ENCODE measurements at regions not wholly inside any gene's neighbourhood (a gene's known extent, or its start where the extent isn't known, plus 50 kb on each side); places are given as distances from the start of the nearest gene placed in this dataset.
"Not testable (repeated sequence)": the region's sequence is repeated elsewhere in the genome, so short reads cannot be mapped to it uniquely, and the experiment has no call there.

- peak; percentile 41 for DNase-seq (ENCODE audit: low spot score)
Measured at GRCh38 chr1:192477630-192478029, 97.9 kb upstream of the RGS1 start.

GRCh38 chr1:192485692-192486436, 89.7 kb upstream of the RGS1 start:
- no peak for DNase-seq (ENCODE audit: low spot score)

GRCh38 chr1:192488058-192488457, 87.5 kb upstream of the RGS1 start:
- peak; percentile 5 for DNase-seq (ENCODE audit: low spot score)

- no peak for DNase-seq (ENCODE audit: low spot score)
Measured at GRCh38 chr1:192489047-192489446, 86.5 kb upstream of the RGS1 start.

GRCh38 chr1:192489748-192490147, 85.8 kb upstream of the RGS1 start:
- DNase-seq (ENCODE audit: low spot score) = no peak

GRCh38 chr1:192491804-192492554, 83.6 kb upstream of the RGS1 start:
- DNase-seq (ENCODE audit: low spot score) = no peak

GRCh38 chr1:192493584-192493983, 82.0 kb upstream of the RGS1 start:
- no peak for DNase-seq (ENCODE audit: low spot score)

- DNase-seq (ENCODE audit: low spot score) = no peak
Measured at GRCh38 chr1:192496369-192497056, 79.1 kb upstream of the RGS1 start.

- DNase-seq (ENCODE audit: low spot score) = no peak
Measured at GRCh38 chr1:192497214-192497794, 78.3 kb upstream of the RGS1 start.

GRCh38 chr1:192498092-192498491, 77.5 kb upstream of the RGS1 start:
- not testable (repeated sequence) for DNase-seq (ENCODE audit: low spot score)

GRCh38 chr1:192499061-192499581, 76.5 kb upstream of the RGS1 start:
- DNase-seq (ENCODE audit: low spot score) = not testable (repeated sequence)

- DNase-seq (ENCODE audit: low spot score) = not testable (repeated sequence)
Measured at GRCh38 chr1:192500541-192500940, 75.0 kb upstream of the RGS1 start.

GRCh38 chr1:192506741-192507155, 68.8 kb upstream of the RGS1 start:
- DNase-seq (ENCODE audit: low spot score) = peak; percentile 48

GRCh38 chr1:192512426-192513162, 63.0 kb upstream of the RGS1 start:
- no peak for DNase-seq (ENCODE audit: low spot score)

GRCh38 chr1:192513196-192513595, 62.4 kb upstream of the RGS1 start:
- no peak for DNase-seq (ENCODE audit: low spot score)

GRCh38 chr1:192513697-192514096, 61.9 kb upstream of the RGS1 start:
- DNase-seq (ENCODE audit: low spot score) = no peak

- peak; percentile 71 for DNase-seq (ENCODE audit: low spot score)
Measured at GRCh38 chr1:192516776-192517297, 58.7 kb upstream of the RGS1 start.

GRCh38 chr1:192517716-192518355, 57.7 kb upstream of the RGS1 start:
- DNase-seq (ENCODE audit: low spot score) = not testable (repeated sequence)

- DNase-seq (ENCODE audit: low spot score) = no peak
Measured at GRCh38 chr1:192518700-192519099, 56.9 kb upstream of the RGS1 start.

GRCh38 chr1:192521734-192522133, 53.8 kb upstream of the RGS1 start:
- DNase-seq (ENCODE audit: low spot score) = no peak

- DNase-seq (ENCODE audit: low spot score) = no peak
Measured at GRCh38 chr1:192522673-192523072, 52.9 kb upstream of the RGS1 start.
